Fibroblast of lung (primary cell): ENCODE measurements at regions not wholly inside any gene's neighbourhood (a gene's known extent, or its start where the extent isn't known, plus 50 kb on each side); places are given as distances from the start of the nearest gene placed in this dataset.

ENCODE experiments used
- EZH2 ChIP-seq: IDR thresholded peaks from 2 replicates; pipeline ENCODE4 v1.5.1; 2012; ENCODE audit warnings: low read length, control low read depth, mild to moderate bottlenecking; ENCODE audit errors: missing control alignments
- TF ChIP-seq, protein P1 (sequence below), 2 donors: IDR thresholded peaks in 1 of 2; conservative IDR thresholded peaks in 1 of 2; 1 replicate in 1 of 2; 2 replicates in 1 of 2; pipeline ENCODE4 v1.5.1; 2011 to 2012; ENCODE audit warnings: low read length in 2 of 2, control low read depth in 1 of 2, inconsistent platforms in 1 of 2, low read depth in 1 of 2, mild to moderate bottlenecking in 1 of 2

DNA sequence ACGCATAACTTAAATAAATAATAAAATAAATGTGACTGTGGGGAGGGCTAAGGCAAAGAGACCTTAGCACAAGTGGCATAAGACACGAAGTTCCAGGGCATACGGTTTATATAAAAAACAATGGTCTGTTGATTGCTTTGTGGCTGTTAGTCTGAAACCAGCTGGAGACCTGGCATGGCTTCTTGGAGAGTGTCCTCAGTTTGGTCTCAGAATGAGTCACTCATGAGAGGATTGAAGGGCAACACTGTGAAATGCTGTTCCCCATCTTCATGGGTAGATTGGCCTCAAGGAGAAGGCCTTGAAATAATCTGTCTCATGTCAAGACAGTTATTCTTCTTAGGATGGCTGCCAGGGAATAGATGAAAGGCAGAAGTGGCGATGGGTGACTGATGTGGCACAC is 62.2 kb downstream of the SOX2 start:
- TF ChIP-seq, protein P1, sequence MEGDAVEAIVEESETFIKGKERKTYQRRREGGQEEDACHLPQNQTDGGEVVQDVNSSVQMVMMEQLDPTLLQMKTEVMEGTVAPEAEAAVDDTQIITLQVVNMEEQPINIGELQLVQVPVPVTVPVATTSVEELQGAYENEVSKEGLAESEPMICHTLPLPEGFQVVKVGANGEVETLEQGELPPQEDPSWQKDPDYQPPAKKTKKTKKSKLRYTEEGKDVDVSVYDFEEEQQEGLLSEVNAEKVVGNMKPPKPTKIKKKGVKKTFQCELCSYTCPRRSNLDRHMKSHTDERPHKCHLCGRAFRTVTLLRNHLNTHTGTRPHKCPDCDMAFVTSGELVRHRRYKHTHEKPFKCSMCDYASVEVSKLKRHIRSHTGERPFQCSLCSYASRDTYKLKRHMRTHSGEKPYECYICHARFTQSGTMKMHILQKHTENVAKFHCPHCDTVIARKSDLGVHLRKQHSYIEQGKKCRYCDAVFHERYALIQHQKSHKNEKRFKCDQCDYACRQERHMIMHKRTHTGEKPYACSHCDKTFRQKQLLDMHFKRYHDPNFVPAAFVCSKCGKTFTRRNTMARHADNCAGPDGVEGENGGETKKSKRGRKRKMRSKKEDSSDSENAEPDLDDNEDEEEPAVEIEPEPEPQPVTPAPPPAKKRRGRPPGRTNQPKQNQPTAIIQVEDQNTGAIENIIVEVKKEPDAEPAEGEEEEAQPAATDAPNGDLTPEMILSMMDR (conservative IDR thresholded peaks at IDR 0.05 in 1 of 2, IDR thresholded peaks at IDR 0.05 in 1 of 2; ENCODE audit: low read depth in 1 of 2, low read length in 2 of 2): no peak
- TF ChIP-seq EZH2: no peak
